Calu3 (cell line): ENCODE measurements at regions not wholly inside any gene's neighbourhood (a gene's known extent, or its start where the extent isn't known, plus 50 kb on each side); places are given as distances from the start of the nearest gene placed in this dataset.

ENCODE experiments used
- BruUV-seq: library from RNA; stranded (reverse); fragments of 400-500 nt; replicated peaks from 2 replicates; lab custom pipeline; 2021; lab: Mats Ljungman, UMichigan
- CTCF ChIA-PET: fragments of 300-600 bp; sonication (Branson Sonifier 250); formaldehyde crosslinking; loops from one replicate; lab custom pipeline; 2022; ENCODE audit warnings: antibody characterized with exemption; lab: Charles Lee
- DNase-seq: peaks from one replicate; pipeline ENCODE4 v3.0.0; 2022
- H3K27ac Mint-ChIP-seq: one replicate; pipeline ENCODE4 v1.8.0; 2022; ENCODE audit warnings: mixed read lengths; ENCODE audit not compliant: unreplicated experiment
- H3K27me3 Mint-ChIP-seq: one replicate; pipeline ENCODE4 v1.8.0; 2022; ENCODE audit warnings: mixed read lengths; ENCODE audit not compliant: unreplicated experiment
- H3K36me3 Mint-ChIP-seq: one replicate; pipeline ENCODE4 v1.8.0; 2022; ENCODE audit warnings: mild to moderate bottlenecking, moderate library complexity, mixed read lengths; ENCODE audit not compliant: insufficient read depth, unreplicated experiment
- H3K4me1 Mint-ChIP-seq: one replicate; pipeline ENCODE4 v1.8.0; 2022; ENCODE audit warnings: mild to moderate bottlenecking, low read depth, mixed read lengths; ENCODE audit not compliant: unreplicated experiment
- H3K4me3 Mint-ChIP-seq: one replicate; pipeline ENCODE4 v1.8.0; 2022; ENCODE audit warnings: mild to moderate bottlenecking, low read depth, moderate library complexity, mixed read lengths; ENCODE audit not compliant: unreplicated experiment
- H3K9me3 Mint-ChIP-seq: one replicate; pipeline ENCODE4 v1.8.0; 2022; ENCODE audit warnings: low read depth, mixed read lengths; ENCODE audit not compliant: unreplicated experiment
- intact Hi-C: fragments of 100-400 bp; cut with micrococcal nuclease; formaldehyde crosslinking; loops from one replicate; pipeline ENCODE4 v1.10.0; 2022; ENCODE audit not compliant: unreplicated experiment
- TF ChIP-seq, protein P1 (sequence below): fragments of 200-600 bp; IDR thresholded peaks from one replicate; pipeline ENCODE4 v1.8.0; 2022; ENCODE audit warnings: antibody characterized with exemption; ENCODE audit not compliant: unreplicated experiment

DNA sequence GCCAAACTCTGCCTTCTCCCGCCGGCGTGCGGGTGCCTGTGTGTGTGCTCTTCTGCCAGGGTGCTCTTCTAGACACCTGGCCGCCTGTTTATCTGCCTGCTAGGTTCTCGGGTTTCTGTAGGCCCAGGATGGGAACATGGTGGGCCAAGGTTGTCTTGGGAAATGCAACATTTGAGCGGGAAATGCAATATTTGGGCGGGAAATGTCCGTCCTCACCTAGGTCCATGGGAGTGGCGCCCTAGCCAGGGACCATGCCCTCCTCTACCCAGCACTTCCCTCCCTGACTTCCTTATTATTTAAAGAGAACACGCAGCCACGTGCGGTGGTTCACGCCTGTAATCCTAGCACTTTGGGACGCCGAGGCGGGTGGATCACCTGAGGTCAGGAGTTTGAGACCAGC, 392.6 kb downstream of the FAT4 start:
- Mint-ChIP-seq H3K4me3 (no peak overlapping the region), H3K27ac (no peak overlapping the region), H3K27me3 (no peaks in the 10 kb centered on the region), H3K4me1 (no peaks in the 10 kb centered on the region), H3K36me3 (no peaks in the 10 kb centered on the region), H3K9me3 (no peaks in the 10 kb centered on the region)
- TF ChIP-seq, protein P1, sequence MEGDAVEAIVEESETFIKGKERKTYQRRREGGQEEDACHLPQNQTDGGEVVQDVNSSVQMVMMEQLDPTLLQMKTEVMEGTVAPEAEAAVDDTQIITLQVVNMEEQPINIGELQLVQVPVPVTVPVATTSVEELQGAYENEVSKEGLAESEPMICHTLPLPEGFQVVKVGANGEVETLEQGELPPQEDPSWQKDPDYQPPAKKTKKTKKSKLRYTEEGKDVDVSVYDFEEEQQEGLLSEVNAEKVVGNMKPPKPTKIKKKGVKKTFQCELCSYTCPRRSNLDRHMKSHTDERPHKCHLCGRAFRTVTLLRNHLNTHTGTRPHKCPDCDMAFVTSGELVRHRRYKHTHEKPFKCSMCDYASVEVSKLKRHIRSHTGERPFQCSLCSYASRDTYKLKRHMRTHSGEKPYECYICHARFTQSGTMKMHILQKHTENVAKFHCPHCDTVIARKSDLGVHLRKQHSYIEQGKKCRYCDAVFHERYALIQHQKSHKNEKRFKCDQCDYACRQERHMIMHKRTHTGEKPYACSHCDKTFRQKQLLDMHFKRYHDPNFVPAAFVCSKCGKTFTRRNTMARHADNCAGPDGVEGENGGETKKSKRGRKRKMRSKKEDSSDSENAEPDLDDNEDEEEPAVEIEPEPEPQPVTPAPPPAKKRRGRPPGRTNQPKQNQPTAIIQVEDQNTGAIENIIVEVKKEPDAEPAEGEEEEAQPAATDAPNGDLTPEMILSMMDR = no peak
- BruUV-seq = no TSS peak
- intact Hi-C loops = no loop called here
- DNase-seq = no peak
- CTCF ChIA-PET = no interaction called here

DNA sequence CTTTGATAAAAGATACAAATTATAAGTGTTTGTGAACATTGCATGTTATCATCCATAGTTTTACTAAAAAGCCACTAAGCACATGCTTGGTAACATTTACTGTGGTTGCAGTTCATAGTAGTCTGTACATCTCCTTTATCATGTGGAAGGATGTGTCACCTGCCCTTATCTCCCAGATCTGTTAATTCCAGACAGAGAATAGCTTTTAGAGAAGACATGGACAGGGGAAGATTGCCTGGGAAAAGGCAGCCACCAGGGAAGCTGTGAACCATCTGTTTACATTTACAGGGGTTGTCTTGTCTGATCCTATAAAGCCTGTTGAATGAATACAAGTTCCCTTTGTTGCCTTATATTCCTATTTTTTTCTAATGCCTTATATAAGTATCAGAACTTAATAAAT, 396.0 kb downstream of the FAT4 start:
- H3K4me1 Mint-ChIP-seq = no peaks in the 10 kb centered on the region
- DNase-seq = no peak
- H3K27me3 Mint-ChIP-seq = no peaks in the 10 kb centered on the region
- no peak overlapping the region for H3K4me3 Mint-ChIP-seq
- no TSS peak for BruUV-seq
- CTCF ChIA-PET = no interaction called here
- H3K36me3 Mint-ChIP-seq = no peaks in the 10 kb centered on the region
- intact Hi-C loops = no loop called here
- H3K27ac Mint-ChIP-seq = no peak overlapping the region
- TF ChIP-seq, protein P1 = no peak
- H3K9me3 Mint-ChIP-seq = no peaks in the 10 kb centered on the region

DNA sequence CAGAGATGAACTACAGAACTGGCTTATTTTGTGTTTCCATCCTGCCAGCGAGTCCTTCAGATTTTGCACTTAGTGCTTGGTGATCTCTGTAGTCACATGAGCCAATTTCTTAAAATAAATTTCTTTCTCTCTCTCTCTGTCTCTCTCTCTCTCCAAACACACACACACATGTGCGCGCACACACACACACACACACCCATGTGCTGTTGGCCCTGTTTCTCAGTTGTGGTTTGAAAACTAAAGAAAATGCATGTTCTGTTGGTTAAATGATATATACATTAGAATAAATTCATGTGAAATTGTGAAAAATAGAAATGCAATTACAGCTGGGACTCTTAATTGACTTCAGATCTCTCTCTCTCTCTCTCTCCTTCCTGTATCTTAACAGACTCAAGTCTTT, 399.3 kb downstream of the FAT4 start:
- TF ChIP-seq, protein P1 = no peak
- no peaks in the 10 kb centered on the region for H3K4me1 Mint-ChIP-seq
- CTCF ChIA-PET = no interaction called here
- intact Hi-C loops = no loop called here
- no TSS peak for BruUV-seq
- H3K27me3 Mint-ChIP-seq = no peaks in the 10 kb centered on the region
- H3K9me3 Mint-ChIP-seq = no peaks in the 10 kb centered on the region
- no peaks in the 10 kb centered on the region for H3K36me3 Mint-ChIP-seq
- no peak for DNase-seq
- H3K4me3 Mint-ChIP-seq = no peak overlapping the region
- H3K27ac Mint-ChIP-seq = no peak overlapping the region

DNA sequence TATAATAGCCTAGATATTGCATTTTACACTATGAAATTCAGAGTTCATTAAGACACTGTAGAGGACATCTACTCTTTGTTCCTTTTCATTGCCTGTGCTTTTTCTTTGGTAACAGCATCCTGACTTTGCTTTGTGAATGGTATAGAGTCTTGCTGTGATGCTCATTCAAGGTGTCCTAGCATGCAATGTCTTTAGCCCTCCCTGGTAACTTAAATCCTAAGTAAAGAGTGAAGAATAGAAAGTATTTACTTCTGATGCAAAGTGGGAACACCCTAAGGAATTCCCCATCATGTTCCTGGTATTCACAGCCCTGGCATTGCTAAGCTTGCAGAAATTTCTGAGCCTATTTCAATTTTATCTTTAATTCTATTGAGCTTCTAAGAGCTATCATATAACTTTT, 400.1 kb downstream of the FAT4 start:
- H3K9me3 Mint-ChIP-seq = no peaks in the 10 kb centered on the region
- CTCF ChIA-PET = no interaction called here
- BruUV-seq = no TSS peak

More for the DNA sequence above, 400.1 kb downstream of the FAT4 start:
- H3K4me1 Mint-ChIP-seq = no peaks in the 10 kb centered on the region
- no peak overlapping the region for H3K4me3 Mint-ChIP-seq
- H3K27ac Mint-ChIP-seq = no peak overlapping the region
- intact Hi-C loops = no loop called here
- H3K36me3 Mint-ChIP-seq = no peaks in the 10 kb centered on the region
- H3K27me3 Mint-ChIP-seq = no peaks in the 10 kb centered on the region
- no peak for DNase-seq
- TF ChIP-seq, protein P1 = no peak
